GM03348 (cell line): ENCODE measurements at regions not wholly inside any gene's neighbourhood (a gene's known extent, or its start where the extent isn't known, plus 50 kb on each side); places are given as distances from the start of the nearest gene placed in this dataset.
"Not testable (repeated sequence)": the region's sequence is repeated elsewhere in the genome, so short reads cannot be mapped to it uniquely, and the experiment has no call there.

Experiments used
- DNase-seq: peaks from one replicate; pipeline ENCODE4 v3.0.0; 2012; ENCODE audit warnings: low spot score

DNA sequence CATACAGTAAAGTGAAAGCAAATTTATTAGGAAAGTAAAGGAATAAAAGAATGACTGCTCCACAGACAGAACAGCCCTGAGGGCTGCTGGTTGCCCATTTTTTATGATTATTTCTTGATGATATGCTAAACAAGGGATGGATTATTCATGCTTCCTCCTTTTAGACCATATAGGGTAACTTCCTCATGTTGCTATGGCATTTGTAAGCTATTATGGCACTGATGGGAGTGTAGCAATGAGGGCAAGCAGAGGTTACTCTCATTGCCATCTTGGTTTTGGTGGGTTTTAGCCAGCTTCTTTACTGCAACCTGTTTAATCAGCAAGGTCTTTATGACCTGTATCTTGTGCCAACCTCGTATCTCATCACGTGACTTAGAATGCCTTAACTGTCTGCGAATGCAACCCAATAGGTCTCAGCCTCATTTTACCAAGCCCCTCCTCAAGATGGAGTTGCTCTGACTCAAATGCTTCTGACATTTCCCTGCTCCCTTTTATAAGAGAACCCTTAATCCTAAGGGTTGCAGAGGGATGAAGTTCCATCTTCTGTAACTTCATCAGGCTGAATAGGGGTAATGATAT lies 280.1 kb upstream of the RGS17 start:
- DNase-seq, result no peak

DNA sequence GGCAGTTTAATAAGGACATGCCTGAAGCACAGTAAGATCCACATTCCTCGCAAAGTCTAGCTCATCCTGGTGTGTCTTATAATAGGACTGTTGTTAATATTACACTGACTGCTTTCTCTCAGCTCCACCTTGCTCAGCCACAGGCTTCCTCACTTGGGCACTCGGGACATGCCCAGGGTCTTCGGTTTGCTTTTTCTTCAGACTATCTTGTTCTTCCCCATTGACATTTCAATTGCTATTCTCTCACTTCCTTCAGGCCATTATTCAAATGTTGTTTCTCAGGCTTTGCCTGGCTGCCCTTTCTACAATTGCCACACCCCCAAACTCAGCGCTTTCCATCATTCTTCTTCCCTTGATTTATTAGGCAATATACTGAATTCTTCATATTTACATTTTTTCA lies 274.8 kb upstream of the RGS17 start:
- DNase-seq, result no peak

DNA sequence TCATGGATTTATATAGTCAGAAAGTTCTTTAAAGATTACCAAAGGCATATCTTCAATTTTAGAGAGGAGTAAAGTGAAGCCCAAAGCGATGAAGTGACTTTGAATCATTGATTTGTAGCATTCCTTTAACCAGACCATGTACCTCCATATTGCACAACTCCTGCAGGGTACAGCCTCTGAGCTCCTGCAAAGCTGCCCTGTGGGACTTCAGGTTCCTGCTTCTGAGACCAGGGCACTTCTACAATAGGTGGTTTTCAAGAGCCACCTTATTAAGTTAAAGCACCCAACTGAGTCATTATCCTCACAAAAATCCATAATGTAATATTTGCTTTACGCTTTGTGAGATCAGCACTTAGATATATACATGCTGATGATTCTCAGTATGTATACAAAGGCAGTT lies 270.7 kb upstream of the RGS17 start:
- no peak for DNase-seq

DNA sequence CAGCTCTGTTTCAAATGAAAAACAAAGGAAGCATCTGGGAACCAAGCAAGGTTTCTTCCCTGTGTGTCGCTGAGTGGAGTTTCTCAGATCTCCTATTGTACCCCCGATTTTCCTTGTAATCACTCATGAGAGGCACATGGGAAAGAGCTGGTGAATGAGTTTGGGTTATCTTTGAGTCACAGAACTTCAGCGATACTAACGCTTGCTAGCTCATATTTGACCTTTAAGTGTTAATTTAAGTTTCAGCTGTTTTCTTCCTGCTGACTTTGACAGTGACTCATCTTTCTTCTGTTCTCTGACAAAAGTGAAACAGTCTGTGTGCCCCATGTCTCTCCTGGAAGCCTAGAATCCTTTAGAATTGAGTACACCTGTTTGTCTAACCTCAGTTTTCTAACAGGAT lies 261.1 kb upstream of the RGS17 start:
- DNase-seq, result no peak

DNA sequence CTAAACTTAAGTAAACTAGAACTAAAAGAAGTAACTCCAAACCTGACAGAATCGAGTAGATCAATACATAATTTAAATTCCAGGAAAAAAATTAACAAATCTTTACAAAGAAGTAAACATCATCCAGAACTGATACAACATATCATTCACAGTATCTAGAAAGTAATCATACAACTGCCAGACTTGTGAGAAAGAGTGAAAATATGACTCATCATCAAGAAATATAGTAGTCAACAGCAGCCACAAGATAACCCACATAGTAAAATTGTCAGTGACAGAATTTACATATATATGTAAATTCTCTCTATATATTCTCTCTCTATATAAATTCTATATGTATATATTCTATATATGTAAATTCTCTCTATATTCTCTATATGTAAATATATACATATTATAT lies 242.8 kb upstream of the RGS17 start:
- DNase-seq, result no peak

DNA sequence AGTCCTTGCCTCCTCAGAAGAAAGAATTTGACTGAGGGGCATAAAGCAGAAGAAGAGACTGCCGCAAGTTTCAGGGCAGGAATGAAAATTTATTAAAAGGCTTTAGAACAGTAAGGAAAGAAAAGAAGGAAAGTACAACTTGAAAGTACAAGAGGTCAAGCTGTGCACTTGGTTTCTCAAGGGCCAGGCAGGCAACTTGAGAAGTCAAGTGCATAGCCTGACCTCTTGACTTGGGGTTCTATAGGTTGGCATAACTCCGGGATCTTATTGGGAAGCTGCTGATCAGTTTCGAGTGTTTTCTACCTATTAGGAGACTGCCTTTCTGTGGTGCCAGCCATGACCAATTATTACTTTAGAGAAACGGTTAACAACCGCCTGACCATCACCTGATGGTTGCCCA lies 237.0 kb upstream of the RGS17 start:
- no peak for DNase-seq

DNA sequence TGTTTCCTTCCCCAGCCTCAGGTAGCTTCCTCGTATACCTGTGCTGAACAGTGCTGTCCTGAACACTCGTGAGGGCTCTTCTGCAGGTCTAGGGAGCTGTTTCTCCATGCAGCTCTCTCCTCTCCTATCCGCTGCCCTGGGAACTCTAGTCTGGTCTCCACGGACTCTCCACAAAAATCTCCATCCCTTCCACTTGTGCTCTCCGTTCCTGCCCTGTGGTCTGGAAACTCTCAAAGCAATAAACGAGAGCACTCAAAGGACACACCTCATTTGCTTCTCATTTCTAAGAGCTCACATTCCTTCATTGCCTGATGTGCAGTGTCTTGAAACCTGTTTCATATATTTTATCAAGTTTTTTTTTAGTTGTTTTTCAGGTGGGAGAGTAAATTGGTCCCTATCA lies 235.9 kb upstream of the RGS17 start:
- DNase-seq, result no peak

DNA sequence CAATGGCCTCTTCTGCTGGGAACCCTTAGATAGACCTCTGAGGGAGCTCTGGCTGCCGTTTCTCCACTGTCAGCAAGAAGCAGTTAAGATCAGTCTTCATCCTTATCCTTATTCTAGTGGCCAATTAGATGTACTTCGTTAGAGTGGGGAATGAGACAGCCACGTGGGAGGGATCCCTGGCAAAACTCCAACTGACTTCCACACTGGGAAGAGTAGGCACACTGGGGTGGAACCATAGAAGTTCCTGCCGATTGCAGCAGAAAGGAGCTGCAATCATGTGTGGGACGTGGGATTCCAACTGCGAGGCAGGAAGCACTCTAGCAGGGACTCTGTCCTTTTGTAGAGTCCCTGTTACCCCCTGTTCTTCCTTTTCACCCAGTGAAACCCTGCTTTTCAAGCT lies 226.3 kb upstream of the RGS17 start:
- DNase-seq, result no peak

DNA sequence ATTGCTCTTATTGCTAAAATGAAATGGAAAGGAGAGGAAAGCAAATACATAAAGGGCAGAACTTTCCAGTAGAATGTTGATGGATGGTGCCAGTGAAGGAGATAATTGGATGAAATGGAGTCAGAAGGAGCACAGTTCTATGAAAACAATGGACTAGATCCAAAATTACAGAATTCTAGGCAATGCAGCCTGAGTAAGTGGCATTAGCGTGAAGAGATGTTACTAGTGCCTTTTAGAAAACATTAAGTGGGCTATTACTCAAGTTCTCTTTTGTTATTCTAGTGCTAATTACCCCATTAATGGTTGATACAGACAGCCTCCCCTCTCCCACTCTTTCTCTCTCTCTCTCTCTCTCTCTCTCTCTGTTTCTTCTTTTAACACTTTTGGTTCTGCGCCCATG lies 209.5 kb upstream of the RGS17 start:
- DNase-seq, result no peak

DNA sequence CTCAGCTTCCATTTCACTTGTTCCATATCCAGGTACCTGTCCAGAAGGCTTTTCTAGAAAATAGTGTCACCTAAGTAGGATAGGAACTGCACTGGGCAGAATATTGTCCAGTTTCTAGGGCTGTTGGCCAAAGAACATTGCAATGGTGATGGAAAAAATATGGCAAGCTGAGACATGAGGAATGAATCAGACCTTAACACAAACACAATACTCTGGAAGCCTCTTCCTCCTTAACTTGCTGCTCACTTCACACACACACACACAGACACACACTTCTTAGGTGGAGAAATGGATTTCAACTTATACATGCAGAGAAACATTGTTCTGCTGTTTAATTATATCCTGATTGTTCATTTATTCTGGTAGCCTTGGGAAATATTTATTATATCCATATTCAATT lies 203.0 kb upstream of the RGS17 start:
- no peak for DNase-seq

DNA sequence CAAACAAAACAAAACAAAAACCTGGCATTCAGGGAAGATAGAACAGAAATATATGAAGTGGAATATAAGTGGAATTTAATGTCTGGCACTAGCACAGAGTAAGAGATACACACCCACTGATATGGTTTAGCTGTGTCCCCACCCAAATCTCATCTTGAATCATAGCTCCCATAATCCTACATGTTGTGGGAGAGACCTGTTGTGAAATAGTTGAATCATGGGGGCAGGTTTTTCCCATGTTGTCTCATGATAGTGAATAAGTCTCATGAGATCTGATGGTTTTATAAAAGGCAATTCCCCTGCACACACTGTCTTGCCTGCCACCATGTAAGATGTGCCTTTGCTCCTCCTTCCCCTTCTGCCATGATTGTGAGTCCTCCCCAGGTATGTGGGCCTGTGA lies 200.1 kb upstream of the RGS17 start:
- DNase-seq, result not testable (repeated sequence)

DNA sequence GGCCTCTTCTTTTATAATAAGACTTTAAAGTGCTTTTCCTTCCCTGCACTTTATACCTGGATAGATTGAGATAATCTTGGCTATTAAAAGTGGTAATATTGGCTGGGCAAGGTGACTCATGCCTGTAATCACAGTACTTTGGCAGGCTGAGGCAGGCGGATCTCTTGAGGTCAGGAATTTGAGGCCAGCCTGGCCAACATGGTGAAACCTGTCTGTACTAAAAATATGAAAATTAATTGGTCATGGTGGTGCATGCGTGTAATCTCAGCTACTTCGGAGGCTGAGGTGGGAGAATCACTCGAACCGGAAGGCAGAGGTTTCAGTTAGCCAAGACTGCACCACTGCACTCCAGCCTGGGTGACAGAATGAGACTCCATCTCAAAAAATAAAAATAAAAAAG lies 197.1 kb upstream of the RGS17 start:
- no peak for DNase-seq

DNA sequence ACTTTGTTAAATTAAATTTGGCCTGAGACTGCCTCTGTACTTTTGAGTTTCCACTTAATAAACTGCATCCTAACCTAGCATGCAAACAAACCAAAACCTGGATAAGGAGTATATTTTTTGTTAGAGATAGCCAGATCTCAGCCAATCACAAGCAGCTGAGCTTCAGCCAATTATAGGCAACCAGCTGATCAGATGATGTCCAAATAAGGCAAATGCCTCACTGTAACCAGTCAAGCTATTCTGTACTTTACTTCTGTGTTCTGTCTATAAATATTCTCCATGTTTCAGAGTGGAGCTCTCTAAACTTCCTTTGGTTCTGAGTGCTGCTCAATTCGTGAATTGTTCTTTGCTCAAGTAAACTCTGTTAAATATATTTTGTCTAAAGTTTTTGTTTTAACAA lies 194.6 kb upstream of the RGS17 start:
- DNase-seq, result no peak

DNA sequence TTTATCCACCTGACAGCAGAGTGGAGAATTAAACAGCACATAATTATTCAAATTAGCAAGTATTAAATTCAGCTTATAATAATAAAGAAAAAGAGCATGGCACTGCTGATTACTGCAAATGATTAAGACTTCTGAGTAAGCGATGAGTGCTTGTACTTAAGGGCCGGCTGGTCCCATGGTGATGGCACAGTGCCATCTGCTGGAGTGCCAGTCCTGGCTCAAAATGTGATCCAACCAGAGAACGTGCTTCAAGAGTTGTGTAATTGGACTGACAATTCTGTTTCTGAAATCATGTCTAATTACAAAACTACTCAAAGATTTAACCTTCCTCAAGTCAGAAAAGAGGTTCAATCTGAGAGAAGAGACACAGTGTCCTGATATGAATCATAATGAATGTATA lies 181.6 kb upstream of the RGS17 start:
- no peak for DNase-seq

DNA sequence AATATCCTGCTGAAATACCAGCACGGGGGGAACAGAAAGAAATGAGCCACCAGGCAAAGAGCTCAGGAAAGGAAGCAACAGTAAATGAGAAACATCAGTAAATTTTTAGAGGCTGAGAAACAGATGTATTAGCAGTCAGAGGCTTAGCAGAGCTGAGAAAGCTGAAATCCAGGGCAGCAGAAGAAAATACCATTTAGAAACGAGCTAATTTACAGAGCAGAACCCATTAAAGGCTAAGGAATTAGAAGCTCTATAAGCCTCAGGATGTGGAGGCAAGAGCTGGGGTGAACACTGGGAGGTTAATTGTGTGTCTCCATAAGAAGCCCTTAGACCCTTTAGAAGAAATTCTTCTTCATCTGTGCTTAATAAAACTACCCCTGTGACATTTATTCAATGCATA lies 178.6 kb upstream of the RGS17 start:
- no peak for DNase-seq

DNA sequence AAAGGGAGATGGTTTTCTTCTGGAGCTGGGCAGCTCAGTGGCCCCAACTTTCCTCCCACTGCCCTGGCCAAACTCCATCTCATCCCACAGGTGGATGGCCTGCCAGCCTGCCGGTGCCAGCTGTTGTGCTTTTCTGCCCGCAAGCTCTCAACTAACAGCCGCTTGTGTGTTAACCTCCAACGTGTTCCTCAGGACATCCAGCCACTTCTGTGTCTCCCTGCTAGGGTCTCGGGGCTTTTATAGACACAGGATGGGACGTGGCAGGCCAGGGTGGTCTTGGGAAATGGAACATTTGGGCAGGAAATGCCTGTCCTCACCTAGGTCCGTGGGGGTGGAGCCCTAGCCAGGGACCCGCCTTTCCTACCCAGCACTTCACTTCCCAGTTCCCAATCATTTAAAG lies 171.1 kb upstream of the RGS17 start:
- DNase-seq, result no peak

DNA sequence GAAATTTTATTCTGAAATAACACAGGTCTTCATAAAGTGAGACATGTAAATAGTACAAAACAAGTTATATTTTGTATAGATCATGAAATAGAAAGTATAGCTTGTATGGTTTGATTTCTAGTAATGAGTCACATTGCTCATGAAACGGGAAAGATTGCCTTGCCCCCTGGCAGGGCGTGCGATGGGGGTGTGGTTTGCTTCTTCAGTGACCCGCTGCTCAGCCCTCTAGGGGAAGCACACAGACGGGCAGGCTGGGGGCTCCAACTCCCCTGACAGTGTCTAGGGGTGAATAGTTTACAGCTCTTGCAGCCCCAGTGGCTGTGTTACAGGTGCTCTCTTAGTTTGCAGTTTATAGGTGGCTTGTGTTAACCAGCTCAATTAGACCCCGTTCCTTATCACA lies 170.5 kb upstream of the RGS17 start:
- no peak for DNase-seq

DNA sequence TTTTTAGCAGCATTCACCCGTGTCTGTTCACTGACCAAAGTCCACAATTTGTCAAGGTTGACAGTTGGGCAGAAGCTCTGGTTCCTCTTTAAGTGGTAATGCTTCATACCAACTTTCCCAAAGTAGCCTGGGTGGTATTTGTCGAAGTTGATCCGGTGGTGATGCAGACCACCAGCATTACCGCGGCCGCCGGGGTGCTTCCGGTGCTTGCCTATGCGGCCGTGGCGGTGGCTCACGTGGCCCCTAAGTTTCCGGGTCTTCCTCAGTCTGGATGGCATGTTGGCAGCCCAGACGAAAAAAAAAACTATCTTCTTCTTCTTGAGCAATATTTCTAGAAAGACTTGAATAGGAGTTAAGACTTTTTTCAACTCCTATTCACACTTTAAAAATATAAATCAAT lies 151.4 kb upstream of the RGS17 start:
- not testable (repeated sequence) for DNase-seq

DNA sequence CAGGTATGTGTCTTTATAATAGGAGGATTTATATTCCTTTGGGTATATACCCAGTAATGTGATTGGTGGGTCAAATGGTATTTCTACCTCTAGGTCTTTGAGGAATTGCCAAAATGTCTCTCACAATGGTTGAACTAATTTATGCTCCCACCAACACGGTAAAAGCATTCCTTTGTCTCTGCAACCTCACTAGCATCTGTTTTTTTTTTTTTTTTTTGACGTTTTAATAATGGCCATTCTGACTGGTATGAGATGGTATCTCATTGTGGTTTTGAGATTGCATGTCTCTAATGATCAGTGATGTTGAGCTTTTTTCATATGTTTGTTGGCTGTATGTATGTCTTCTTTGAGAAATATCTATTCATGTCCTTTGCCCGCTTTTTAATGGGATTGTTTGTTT lies 144.9 kb upstream of the RGS17 start:
- DNase-seq, result no peak

DNA sequence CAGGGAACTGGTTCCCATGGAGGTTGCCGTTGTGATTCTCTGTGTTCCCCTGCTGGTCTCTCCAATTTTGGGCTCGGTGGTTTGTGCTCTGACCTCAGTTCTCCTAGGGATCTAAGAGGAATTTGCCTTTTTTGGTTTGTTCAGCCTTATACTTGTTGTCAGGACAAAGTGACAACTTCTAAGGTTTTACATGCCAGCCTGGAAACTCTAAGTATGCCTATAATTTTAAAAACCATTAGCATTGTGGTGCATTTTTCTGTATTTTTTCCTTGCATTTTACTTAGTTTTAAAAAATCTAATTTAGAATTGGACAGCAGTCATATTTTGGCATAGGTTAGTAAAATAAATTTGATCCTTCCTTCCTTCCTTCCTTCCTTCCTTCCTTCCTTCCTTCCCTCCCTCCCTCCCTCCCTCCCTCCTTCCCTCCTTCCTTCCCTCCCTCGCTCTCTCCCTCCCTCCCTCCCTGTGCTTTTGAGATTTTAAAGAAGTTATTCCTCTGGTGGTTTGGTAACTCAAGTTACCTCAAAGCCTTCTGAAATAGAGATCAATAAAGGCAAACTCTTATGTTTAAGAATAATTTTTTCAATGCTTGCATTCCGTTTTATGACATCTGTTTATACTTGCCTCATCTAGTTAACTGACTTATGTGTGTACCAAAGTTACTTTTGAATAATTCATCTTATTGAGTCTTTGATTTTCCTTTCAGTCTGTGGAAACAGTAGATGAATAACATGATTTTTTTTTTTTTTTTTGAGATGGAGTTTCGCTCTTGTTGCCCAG lies 141.3 kb upstream of the RGS17 start:
- DNase-seq, result no peak

DNA sequence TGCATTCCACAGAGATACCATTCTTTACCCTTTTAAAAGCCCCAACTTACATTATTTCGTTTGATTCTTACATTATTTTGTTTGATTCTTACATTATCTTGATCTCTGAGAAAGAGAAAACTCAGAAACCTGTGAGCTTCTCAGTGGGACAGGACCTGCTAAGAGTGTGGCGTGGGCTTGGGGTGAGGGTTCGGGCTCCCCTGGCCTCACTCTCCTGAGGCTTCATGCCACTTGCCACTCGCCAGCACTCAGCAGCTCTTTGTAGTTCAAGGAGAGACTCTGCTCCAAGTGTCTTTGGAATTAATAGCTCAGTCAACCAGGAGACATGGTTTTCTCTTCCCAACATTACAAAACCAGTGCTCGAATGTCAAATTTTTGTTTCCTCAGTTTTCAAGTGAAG lies 132.4 kb upstream of the RGS17 start:
- DNase-seq, result no peak

DNA sequence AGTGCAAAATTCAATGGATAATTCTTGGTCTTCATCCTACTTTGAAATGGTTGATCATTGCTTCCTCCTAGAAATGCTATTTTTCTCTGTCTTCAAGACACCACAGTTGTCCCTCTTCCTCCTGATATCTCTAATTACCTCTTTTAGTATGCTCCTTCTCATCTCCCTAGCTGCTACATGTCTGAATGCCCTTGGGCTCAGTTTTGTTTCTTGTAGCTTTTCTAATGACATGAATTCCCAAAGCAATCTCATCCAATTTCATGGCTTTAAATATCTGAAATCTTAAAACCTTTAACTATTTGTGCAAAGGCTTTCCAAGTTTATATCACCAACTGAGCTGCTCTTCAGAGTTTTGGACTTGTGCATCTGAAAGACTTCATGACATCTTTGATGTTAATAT lies 120.2 kb upstream of the RGS17 start:
- no peak for DNase-seq

DNA sequence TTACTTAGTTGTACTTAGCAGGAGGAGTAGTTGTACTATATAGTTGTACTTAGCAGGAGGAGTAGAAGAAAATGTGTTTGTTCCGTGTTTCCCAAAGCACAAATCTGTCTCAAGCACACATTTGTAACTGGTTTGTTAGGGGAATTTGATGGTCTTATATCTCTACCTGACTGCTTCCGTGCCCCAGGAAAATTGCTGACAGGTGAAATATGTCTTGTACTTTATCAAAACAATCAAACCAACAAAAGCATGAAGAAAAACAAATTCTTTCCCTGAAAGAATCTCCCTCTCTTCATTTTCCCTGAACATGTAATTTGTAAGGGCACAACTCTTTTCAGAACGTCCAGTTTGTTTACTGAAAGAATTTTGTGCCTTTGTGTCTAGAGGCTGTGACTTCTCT lies 106.6 kb upstream of the RGS17 start:
- no peak for DNase-seq

DNA sequence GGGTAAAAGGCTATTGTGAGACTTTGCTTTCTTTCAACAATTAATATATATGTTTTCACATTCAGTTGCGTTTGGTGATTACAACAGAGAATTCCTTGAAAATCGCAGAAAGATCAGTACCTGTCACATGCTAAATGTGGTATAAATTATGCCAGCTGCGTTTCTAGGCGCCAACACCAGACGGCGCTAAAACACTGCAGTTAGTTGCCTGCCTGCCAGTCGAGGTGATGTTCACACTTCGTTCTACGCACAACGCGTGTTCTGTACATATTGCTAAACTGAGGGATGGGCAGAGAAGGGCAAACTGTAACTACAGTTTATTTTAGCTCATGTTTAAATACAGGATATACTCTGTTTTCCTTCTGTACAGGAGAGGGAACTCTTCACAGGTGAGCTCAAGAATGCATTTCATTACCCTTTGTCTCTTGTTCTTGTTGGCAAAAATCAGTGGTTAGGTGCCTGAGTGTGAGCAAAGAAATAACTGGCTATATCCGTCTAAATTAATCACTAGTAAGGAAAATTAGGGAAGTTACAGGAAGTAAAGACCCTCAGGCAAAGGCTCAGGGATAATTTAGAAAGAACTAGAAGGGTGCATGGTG lies 100.1 kb upstream of the RGS17 start:
- peak; percentile 20 for DNase-seq
